ENCODE measurements at regions not wholly inside any gene's neighbourhood (a gene's known extent, or its start where the extent isn't known, plus 50 kb on each side); places are given as distances from the start of the nearest gene placed in this dataset.

- no peak for DNase-seq
Observed at GRCh38 chr1:95679262-95679661, 445.3 kb downstream of the RWDD3 start.

GRCh38 chr1:95685081-95685480 lies 451.1 kb downstream of the RWDD3 start:
- DNase-seq, result no peak

GRCh38 chr1:95686217-95686616 lies 452.2 kb downstream of the RWDD3 start:
- no peak for DNase-seq

- no peak for DNase-seq
Observed at GRCh38 chr1:95699149-95699953, 465.3 kb downstream of the RWDD3 start.

- DNase-seq, result no peak
Observed at GRCh38 chr1:95701450-95702173, 467.6 kb downstream of the RWDD3 start.

- no peak for DNase-seq
Observed at GRCh38 chr1:95703046-95703445, 469.0 kb downstream of the RWDD3 start.

GRCh38 chr1:95716097-95716496 lies 482.1 kb downstream of the RWDD3 start:
- no peak for DNase-seq

- no peak for DNase-seq
Observed at GRCh38 chr1:95716550-95716949, 482.5 kb downstream of the RWDD3 start.

GRCh38 chr1:95723346-95723745 lies 489.3 kb downstream of the RWDD3 start:
- DNase-seq, result no peak

- no peak for DNase-seq
Observed at GRCh38 chr1:95728841-95729240, 494.8 kb downstream of the RWDD3 start.

GRCh38 chr1:95730986-95731385 lies 497.0 kb downstream of the RWDD3 start:
- DNase-seq, result no peak

GRCh38 chr1:95731466-95731865 lies 497.5 kb downstream of the RWDD3 start:
- DNase-seq, result no peak

- no peak for DNase-seq
Observed at GRCh38 chr1:95733031-95733430, 499.0 kb downstream of the RWDD3 start.

GRCh38 chr1:95733671-95734070 lies 499.7 kb downstream of the RWDD3 start:
- DNase-seq, result no peak

- no peak for DNase-seq
Observed at GRCh38 chr1:95734560-95734959, 500.6 kb downstream of the RWDD3 start.

GRCh38 chr1:95742591-95743089 lies 508.6 kb downstream of the RWDD3 start:
- DNase-seq, result no peak

- no peak for DNase-seq
Observed at GRCh38 chr1:95744731-95745130, 510.7 kb downstream of the RWDD3 start.

- no peak for DNase-seq
Observed at GRCh38 chr1:95752515-95753381, 518.7 kb downstream of the RWDD3 start.

GRCh38 chr1:95753382-95754016 lies 519.5 kb downstream of the RWDD3 start:
- DNase-seq, result no peak

- no peak for DNase-seq
Observed at GRCh38 chr1:95754412-95754811, 520.4 kb downstream of the RWDD3 start.

GRCh38 chr1:95766036-95766435 lies 532.0 kb downstream of the RWDD3 start:
- DNase-seq, result no peak

- DNase-seq, result no peak
Observed at GRCh38 chr1:95770581-95770980, 536.6 kb downstream of the RWDD3 start.

Data from left kidney (tissue), 1 donor.